ENCODE measurements at regions not wholly inside any gene's neighbourhood (a gene's known extent, or its start where the extent isn't known, plus 50 kb on each side); places are given as distances from the start of the nearest gene placed in this dataset.

DNA sequence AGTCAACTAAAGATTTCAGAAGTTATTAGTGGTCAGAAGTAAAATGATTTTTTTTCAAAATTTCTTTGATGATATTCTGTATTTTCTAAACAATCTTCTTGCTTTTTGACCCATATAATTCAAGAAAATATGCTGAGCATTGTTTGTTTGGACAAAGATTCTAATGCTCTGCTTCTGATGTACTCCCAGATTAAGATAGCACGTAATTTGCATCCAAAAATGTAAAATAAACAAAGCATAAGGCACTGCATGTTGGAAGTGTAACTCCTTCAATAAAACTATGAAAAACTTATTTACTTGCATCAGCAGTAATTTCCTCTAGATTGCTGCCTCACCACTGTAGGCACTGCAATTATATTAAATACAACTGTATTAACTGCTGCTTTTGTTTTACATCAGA lies 1054.1 kb downstream of the TTLL7 start:
- TF ChIP-seq, protein P1, sequence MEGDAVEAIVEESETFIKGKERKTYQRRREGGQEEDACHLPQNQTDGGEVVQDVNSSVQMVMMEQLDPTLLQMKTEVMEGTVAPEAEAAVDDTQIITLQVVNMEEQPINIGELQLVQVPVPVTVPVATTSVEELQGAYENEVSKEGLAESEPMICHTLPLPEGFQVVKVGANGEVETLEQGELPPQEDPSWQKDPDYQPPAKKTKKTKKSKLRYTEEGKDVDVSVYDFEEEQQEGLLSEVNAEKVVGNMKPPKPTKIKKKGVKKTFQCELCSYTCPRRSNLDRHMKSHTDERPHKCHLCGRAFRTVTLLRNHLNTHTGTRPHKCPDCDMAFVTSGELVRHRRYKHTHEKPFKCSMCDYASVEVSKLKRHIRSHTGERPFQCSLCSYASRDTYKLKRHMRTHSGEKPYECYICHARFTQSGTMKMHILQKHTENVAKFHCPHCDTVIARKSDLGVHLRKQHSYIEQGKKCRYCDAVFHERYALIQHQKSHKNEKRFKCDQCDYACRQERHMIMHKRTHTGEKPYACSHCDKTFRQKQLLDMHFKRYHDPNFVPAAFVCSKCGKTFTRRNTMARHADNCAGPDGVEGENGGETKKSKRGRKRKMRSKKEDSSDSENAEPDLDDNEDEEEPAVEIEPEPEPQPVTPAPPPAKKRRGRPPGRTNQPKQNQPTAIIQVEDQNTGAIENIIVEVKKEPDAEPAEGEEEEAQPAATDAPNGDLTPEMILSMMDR (IDR thresholded peaks at IDR 0.05; ENCODE audit: low read depth, low read length) = no peak
- TF ChIP-seq, protein P2, sequence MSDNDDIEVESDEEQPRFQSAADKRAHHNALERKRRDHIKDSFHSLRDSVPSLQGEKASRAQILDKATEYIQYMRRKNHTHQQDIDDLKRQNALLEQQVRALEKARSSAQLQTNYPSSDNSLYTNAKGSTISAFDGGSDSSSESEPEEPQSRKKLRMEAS (IDR thresholded peaks at IDR 0.05; ENCODE audit: low read depth, low read length) = no peak

Data from NB4 (cell line).